CD4-positive, alpha-beta T cell (primary cell): ENCODE measurements at regions not wholly inside any gene's neighbourhood (a gene's known extent, or its start where the extent isn't known, plus 50 kb on each side); places are given as distances from the start of the nearest gene placed in this dataset.

Experiments used
- ATAC-seq: fragments of 200-7000 bp; cut with Tn5 transposase; one replicate; pipeline ENCODE4 v1.10.0; 2022; ENCODE audit warnings: mild to moderate bottlenecking; ENCODE audit not compliant: poor library complexity
- CTCF ChIA-PET: fragments of 350-600 bp; sonication (Branson Sonifier 250); formaldehyde crosslinking; loops from one replicate; lab custom pipeline; 2021; ENCODE audit warnings: antibody characterized with exemption, inconsistent platforms; lab: Charles Lee
- POLR2A ChIA-PET: fragments of 350-600 bp; sonication (Branson Sonifier 250); formaldehyde crosslinking; loops from one replicate; lab custom pipeline; 2021; ENCODE audit warnings: antibody characterized with exemption, inconsistent platforms; lab: Charles Lee
- DNase-seq, 14 experiments: peaks; one replicate each; pipeline ENCODE4 v3.0.0-alpha.2; 2013 to 2020; ENCODE audit warnings: mixed read lengths in 2 of 14
- H3K27ac ChIP-seq, 2 donors: one replicate each; pipeline versions ENCODE4 v1.5.1 to v1.7.0; 2013; ENCODE audit warnings: low read length in 2 of 2, low read depth in 1 of 2, mild to moderate bottlenecking in 1 of 2
- H3K27me3 ChIP-seq, 2 experiments: 1 replicate in 1 of 2; 2 replicates in 1 of 2; pipeline versions ENCODE4 v1.6.1 to v1.7.0; 2013; ENCODE audit warnings: low read length in 2 of 2, control low read depth in 1 of 2, mild to moderate bottlenecking in 1 of 2, moderate library complexity in 1 of 2; ENCODE audit not compliant: insufficient read depth in 2 of 2, control insufficient read depth in 1 of 2
- H3K36me3 ChIP-seq: one replicate; pipeline ENCODE4 v1.6.1; 2013; ENCODE audit warnings: low read length, control low read depth; ENCODE audit not compliant: insufficient read depth
- H3K4me1 ChIP-seq: one replicate; pipeline ENCODE4 v1.6.1; 2013; ENCODE audit warnings: low read length, control low read depth; ENCODE audit not compliant: insufficient read depth
- H3K4me3 ChIP-seq: one replicate; pipeline ENCODE4 v1.5.1; 2013; ENCODE audit warnings: mild to moderate bottlenecking, low read length, moderate library complexity
- H3K9me3 ChIP-seq, 2 experiments: 1 replicate in 1 of 2; 2 replicates in 1 of 2; pipeline versions ENCODE4 v1.6.1 to v1.7.0; 2013; ENCODE audit warnings: low read length in 2 of 2, mild to moderate bottlenecking in 2 of 2, control low read depth in 1 of 2, moderate library complexity in 1 of 2; ENCODE audit not compliant: control insufficient read depth in 1 of 2, insufficient read depth in 1 of 2
- H3K27ac Mint-ChIP-seq: one replicate; pipeline ENCODE4 v1.8.0; 2020; ENCODE audit warnings: mixed read lengths
- H3K27me3 Mint-ChIP-seq: one replicate; pipeline ENCODE4 v1.8.0; 2021; ENCODE audit warnings: mixed read lengths
- H3K36me3 Mint-ChIP-seq: one replicate; pipeline ENCODE4 v1.8.0; 2021; ENCODE audit warnings: low read depth, mixed read lengths
- H3K4me1 Mint-ChIP-seq: one replicate; pipeline ENCODE4 v1.8.0; 2021; ENCODE audit warnings: low read depth, mixed read lengths
- H3K4me3 Mint-ChIP-seq: one replicate; pipeline ENCODE4 v1.8.0; 2020; ENCODE audit warnings: mild to moderate bottlenecking, mixed read lengths
- H3K9me3 Mint-ChIP-seq: one replicate; pipeline ENCODE4 v1.8.0; 2020; ENCODE audit warnings: mixed read lengths
- intact Hi-C, 2 experiments: fragments of 100-400 bp; cut with DNase I in 1 of 2; cut with micrococcal nuclease in 1 of 2; formaldehyde crosslinking; loops; one replicate each; pipeline versions ENCODE4 v1.15.1 to v1.9.0; 2023 to 2025; cut with DNase I, micrococcal nuclease
- TF ChIP-seq, protein P1 (sequence below): fragments of 200-600 bp; IDR thresholded peaks from one replicate; pipeline ENCODE4 v1.8.0; 2022; ENCODE audit warnings: antibody characterized with exemption, mild to moderate bottlenecking

GRCh38 chr1:55388960-55389359 is 173.8 kb upstream of the USP24 start:
- H3K36me3 ChIP-seq, result no peaks in the 10 kb centered on the region
- no peaks in the 10 kb centered on the region for H3K27me3 ChIP-seq
- Mint-ChIP-seq H3K4me3 (no peak overlapping the region), H3K36me3 (no peaks in the 10 kb centered on the region), H3K4me1 (no peaks in the 10 kb centered on the region), H3K9me3 (peaks cover 4% of the 10 kb centered on the region), H3K27ac (no peak overlapping the region), H3K27me3 (peaks cover 5% of the 10 kb centered on the region)
- ATAC-seq (no peak), DNase-seq (no peak)
- intact Hi-C loops, result no loop called here
- TF ChIP-seq, protein P1, sequence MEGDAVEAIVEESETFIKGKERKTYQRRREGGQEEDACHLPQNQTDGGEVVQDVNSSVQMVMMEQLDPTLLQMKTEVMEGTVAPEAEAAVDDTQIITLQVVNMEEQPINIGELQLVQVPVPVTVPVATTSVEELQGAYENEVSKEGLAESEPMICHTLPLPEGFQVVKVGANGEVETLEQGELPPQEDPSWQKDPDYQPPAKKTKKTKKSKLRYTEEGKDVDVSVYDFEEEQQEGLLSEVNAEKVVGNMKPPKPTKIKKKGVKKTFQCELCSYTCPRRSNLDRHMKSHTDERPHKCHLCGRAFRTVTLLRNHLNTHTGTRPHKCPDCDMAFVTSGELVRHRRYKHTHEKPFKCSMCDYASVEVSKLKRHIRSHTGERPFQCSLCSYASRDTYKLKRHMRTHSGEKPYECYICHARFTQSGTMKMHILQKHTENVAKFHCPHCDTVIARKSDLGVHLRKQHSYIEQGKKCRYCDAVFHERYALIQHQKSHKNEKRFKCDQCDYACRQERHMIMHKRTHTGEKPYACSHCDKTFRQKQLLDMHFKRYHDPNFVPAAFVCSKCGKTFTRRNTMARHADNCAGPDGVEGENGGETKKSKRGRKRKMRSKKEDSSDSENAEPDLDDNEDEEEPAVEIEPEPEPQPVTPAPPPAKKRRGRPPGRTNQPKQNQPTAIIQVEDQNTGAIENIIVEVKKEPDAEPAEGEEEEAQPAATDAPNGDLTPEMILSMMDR, result no peak
- no peak overlapping the region for H3K4me3 ChIP-seq
- no peak overlapping the region for H3K27ac ChIP-seq
- ChIA-PET POLR2A (no interaction called here), CTCF (interaction anchor here (1.2 kb wide), 1 partner anchor 13 kb away, joined by 6 read pairs; no protein-coding TSS in a partner anchor)
- H3K9me3 ChIP-seq, result peaks cover 0 to 6% of the 10 kb centered on the region in 2 experiments
- H3K4me1 ChIP-seq, result no peaks in the 10 kb centered on the region

DNA sequence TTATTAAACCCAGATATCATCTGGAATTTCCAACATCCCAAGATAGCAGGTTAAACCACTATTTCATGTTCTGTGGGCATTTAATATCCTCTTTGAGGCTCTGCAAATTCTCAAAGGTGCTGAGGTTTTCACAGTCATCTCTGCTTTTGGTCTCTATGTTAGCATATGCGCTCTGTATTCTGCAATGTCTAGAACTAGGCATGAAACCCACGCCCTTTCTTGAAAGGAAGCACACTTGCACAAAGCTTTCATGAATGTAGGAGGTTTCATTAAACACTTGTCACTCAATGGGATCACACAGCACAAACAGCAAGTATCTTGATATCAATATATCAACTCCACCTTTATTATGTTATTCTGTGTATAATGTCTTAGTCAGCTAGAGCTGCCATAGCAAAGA is 172.0 kb upstream of the USP24 start:
- H3K9me3 ChIP-seq, result peaks cover 0 to 6% of the 10 kb centered on the region in 2 experiments
- TF ChIP-seq, protein P1, result no peak
- H3K36me3 ChIP-seq, result no peaks in the 10 kb centered on the region
- peaks cover 2% of the 10 kb centered on the region for H3K27me3 Mint-ChIP-seq
- no peak overlapping the region for H3K4me3 Mint-ChIP-seq
- ATAC-seq, result no peak
- H3K4me1 ChIP-seq, result no peaks in the 10 kb centered on the region
- no peak overlapping the region for H3K4me3 ChIP-seq
- no peak overlapping the region for H3K27ac Mint-ChIP-seq
- H3K36me3 Mint-ChIP-seq, result no peaks in the 10 kb centered on the region
- no peaks in the 10 kb centered on the region for H3K27me3 ChIP-seq
- H3K27ac ChIP-seq, result no peak overlapping the region
- no peak for DNase-seq
- H3K4me1 Mint-ChIP-seq, result no peaks in the 10 kb centered on the region
- H3K9me3 Mint-ChIP-seq, result peaks cover 4% of the 10 kb centered on the region
- POLR2A ChIA-PET, result no interaction called here
- intact Hi-C loops, result no loop called here
- CTCF ChIA-PET, result no interaction called here

- Mint-ChIP-seq H3K36me3 (no peaks in the 10 kb centered on the region), H3K4me1 (no peaks in the 10 kb centered on the region), H3K27me3 (no peaks in the 10 kb centered on the region), H3K4me3 (no peak overlapping the region), H3K9me3 (peaks cover 4% of the 10 kb centered on the region), H3K27ac (no peak overlapping the region)
- ATAC-seq (no peak), DNase-seq (no peak)
- H3K4me1 ChIP-seq, result no peaks in the 10 kb centered on the region
- ChIA-PET POLR2A (no interaction called here), CTCF (no interaction called here)
- intact Hi-C loops, result no loop called here
- no peaks in the 10 kb centered on the region for H3K36me3 ChIP-seq
- H3K4me3 ChIP-seq, result no peak overlapping the region
- no peaks in the 10 kb centered on the region for H3K27me3 ChIP-seq
- H3K9me3 ChIP-seq, result peaks cover 0 to 6% of the 10 kb centered on the region in 2 experiments
- TF ChIP-seq, protein P1, result no peak
- no peak overlapping the region for H3K27ac ChIP-seq
Measured at GRCh38 chr1:55386456-55386855, 171.3 kb upstream of the USP24 start.
